ENCODE measurements at regions not wholly inside any gene's neighbourhood (a gene's known extent, or its start where the extent isn't known, plus 50 kb on each side); places are given as distances from the start of the nearest gene placed in this dataset.
A peak's percentile ranks its signal among the peaks of the same experiment; 100 is the strongest.

GRCh38 chr14:106840991-106841390 lies 1314.6 kb downstream of the TMEM121 start:
- Histone ChIP-seq H3K36me3 (ENCODE audit: insufficient read depth, low read length, poor library complexity, severe bottlenecking) (no peaks in the 10 kb centered on the region), H3K27ac (ENCODE audit: low read depth, low read length, poor library complexity, severe bottlenecking) (no peak overlapping the region), H3K4me1 (ENCODE audit: insufficient read depth, low read length, poor library complexity, severe bottlenecking) (peaks cover 3% of the 10 kb centered on the region), H3K27me3 (replicated peaks; ENCODE audit: insufficient read depth, low read depth, low read length, poor library complexity) (no peaks in the 10 kb centered on the region), H3K4me3 (ENCODE audit: low read depth, low read length, poor library complexity, severe bottlenecking) (no peak overlapping the region), H3K9me3 (ENCODE audit: low read depth, low read length, poor library complexity, severe bottlenecking) (no peaks in the 10 kb centered on the region)
- intact Hi-C loops (cut with micrococcal nuclease; ENCODE audit: unreplicated experiment): no loop called here
- POLR2A ChIA-PET (ENCODE audit: low non-redundant PET): no interaction called here
- TF ChIP-seq, protein P1, sequence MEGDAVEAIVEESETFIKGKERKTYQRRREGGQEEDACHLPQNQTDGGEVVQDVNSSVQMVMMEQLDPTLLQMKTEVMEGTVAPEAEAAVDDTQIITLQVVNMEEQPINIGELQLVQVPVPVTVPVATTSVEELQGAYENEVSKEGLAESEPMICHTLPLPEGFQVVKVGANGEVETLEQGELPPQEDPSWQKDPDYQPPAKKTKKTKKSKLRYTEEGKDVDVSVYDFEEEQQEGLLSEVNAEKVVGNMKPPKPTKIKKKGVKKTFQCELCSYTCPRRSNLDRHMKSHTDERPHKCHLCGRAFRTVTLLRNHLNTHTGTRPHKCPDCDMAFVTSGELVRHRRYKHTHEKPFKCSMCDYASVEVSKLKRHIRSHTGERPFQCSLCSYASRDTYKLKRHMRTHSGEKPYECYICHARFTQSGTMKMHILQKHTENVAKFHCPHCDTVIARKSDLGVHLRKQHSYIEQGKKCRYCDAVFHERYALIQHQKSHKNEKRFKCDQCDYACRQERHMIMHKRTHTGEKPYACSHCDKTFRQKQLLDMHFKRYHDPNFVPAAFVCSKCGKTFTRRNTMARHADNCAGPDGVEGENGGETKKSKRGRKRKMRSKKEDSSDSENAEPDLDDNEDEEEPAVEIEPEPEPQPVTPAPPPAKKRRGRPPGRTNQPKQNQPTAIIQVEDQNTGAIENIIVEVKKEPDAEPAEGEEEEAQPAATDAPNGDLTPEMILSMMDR (conservative IDR thresholded peaks at IDR 0.05; ENCODE audit: low read depth, low read length): no peak
- TF ChIP-seq EZH2 (IDR thresholded peaks at IDR 0.05; ENCODE audit: borderline replicate concordance, low read depth, low read length, poor library complexity, severe bottlenecking): no peak
- CTCF ChIA-PET: interaction anchor here (1.3 to 1.4 kb wide), 2 partner anchors 10 to 32 kb away, joined by 3 to 7 read pairs; no protein-coding TSS in a partner anchor
- DNase-seq (ENCODE audit: low spot score): no peak
- no TSS peak for BruUV-seq (replicated peaks)

- Histone ChIP-seq H3K4me1 (ENCODE audit: insufficient read depth, low read length, poor library complexity, severe bottlenecking) (peaks cover 3% of the 10 kb centered on the region), H3K36me3 (ENCODE audit: insufficient read depth, low read length, poor library complexity, severe bottlenecking) (no peaks in the 10 kb centered on the region), H3K4me3 (ENCODE audit: low read depth, low read length, poor library complexity, severe bottlenecking) (no peak overlapping the region), H3K27me3 (replicated peaks; ENCODE audit: insufficient read depth, low read depth, low read length, poor library complexity) (no peaks in the 10 kb centered on the region), H3K27ac (ENCODE audit: low read depth, low read length, poor library complexity, severe bottlenecking) (no peak overlapping the region), H3K9me3 (ENCODE audit: low read depth, low read length, poor library complexity, severe bottlenecking) (no peaks in the 10 kb centered on the region)
- no TSS peak for BruUV-seq (replicated peaks)
- no peak for DNase-seq (ENCODE audit: low spot score)
- ChIA-PET CTCF (interaction anchor here (1.3 to 1.4 kb wide), 2 partner anchors 11 to 31 kb away, joined by 3 to 7 read pairs; no protein-coding TSS in a partner anchor), POLR2A (ENCODE audit: low non-redundant PET) (no interaction called here)
- intact Hi-C loops (cut with micrococcal nuclease; ENCODE audit: unreplicated experiment): no loop called here
- no peak for TF ChIP-seq EZH2 (IDR thresholded peaks at IDR 0.05; ENCODE audit: borderline replicate concordance, low read depth, low read length, poor library complexity, severe bottlenecking)
- TF ChIP-seq, protein P1 (conservative IDR thresholded peaks at IDR 0.05; ENCODE audit: low read depth, low read length): no peak
Measured at GRCh38 chr14:106841701-106842100, 1315.3 kb downstream of the TMEM121 start.

- POLR2A ChIA-PET (ENCODE audit: low non-redundant PET): no interaction called here
- Histone ChIP-seq H3K9me3 (ENCODE audit: low read depth, low read length, poor library complexity, severe bottlenecking) (no peaks in the 10 kb centered on the region), H3K27me3 (replicated peaks; ENCODE audit: insufficient read depth, low read depth, low read length, poor library complexity) (no peaks in the 10 kb centered on the region), H3K27ac (ENCODE audit: low read depth, low read length, poor library complexity, severe bottlenecking) (no peak overlapping the region), H3K4me3 (ENCODE audit: low read depth, low read length, poor library complexity, severe bottlenecking) (no peak overlapping the region), H3K36me3 (ENCODE audit: insufficient read depth, low read length, poor library complexity, severe bottlenecking) (no peaks in the 10 kb centered on the region), H3K4me1 (ENCODE audit: insufficient read depth, low read length, poor library complexity, severe bottlenecking) (peaks cover 3% of the 10 kb centered on the region)
- no peak for DNase-seq (ENCODE audit: low spot score)
- CTCF ChIA-PET: no interaction called here
- intact Hi-C loops (cut with micrococcal nuclease; ENCODE audit: unreplicated experiment): no loop called here
- BruUV-seq (replicated peaks): no TSS peak
- TF ChIP-seq, protein P1 (conservative IDR thresholded peaks at IDR 0.05; ENCODE audit: low read depth, low read length): peak; percentile 36; the same call in 1 of the 2 replicates
- no peak for TF ChIP-seq EZH2 (IDR thresholded peaks at IDR 0.05; ENCODE audit: borderline replicate concordance, low read depth, low read length, poor library complexity, severe bottlenecking)
Measured at GRCh38 chr14:106842687-106843086, 1316.3 kb downstream of the TMEM121 start.
